HEK293 (cell line): ENCODE measurements at regions not wholly inside any gene's neighbourhood (a gene's known extent, or its start where the extent isn't known, plus 50 kb on each side); places are given as distances from the start of the nearest gene placed in this dataset.

ENCODE experiments used
- CTCF ChIA-PET: fragments of 350-600 bp; formaldehyde crosslinking; extraction: SDS; loops from one replicate; lab custom pipeline; 2021; ENCODE audit warnings: antibody characterized with exemption; lab: Yijun Ruan, JAX
- POLR2A ChIA-PET: fragments of 300-600 bp; formaldehyde crosslinking; extraction: SDS; loops from one replicate; lab custom pipeline; 2020; ENCODE audit warnings: antibody characterized with exemption, inconsistent platforms; lab: Yijun Ruan, JAX
- H3K27ac ChIP-seq: fragments of 200-500 bp; sonication (Bioruptor generic); 2 replicates; pipeline ENCODE4 v1.5.1; 2014; ENCODE audit warnings: low read depth, low read length, control low read depth, inconsistent platforms; ENCODE audit errors: extremely low read depth
- H3K36me3 ChIP-seq, 2 experiments: fragments of 200-500 bp in 1 of 2; sonication (Bioruptor generic) in 1 of 2; 1 replicate in 1 of 2; 2 replicates in 1 of 2; pipeline ENCODE4 v1.5.1; 2014 to 2017; ENCODE audit warnings: inconsistent platforms in 2 of 2, low read length in 2 of 2; ENCODE audit not compliant: control insufficient read depth in 2 of 2, insufficient read depth in 1 of 2
- H3K4me1 ChIP-seq: fragments of 200-500 bp; sonication (Bioruptor generic); 2 replicates; pipeline ENCODE4 v1.5.1; 2014; ENCODE audit warnings: mild to moderate bottlenecking, low read length, inconsistent platforms; ENCODE audit not compliant: control insufficient read depth, insufficient read depth
- H3K4me3 ChIP-seq: 2 replicates; pipeline ENCODE4 v1.5.1; 2011; ENCODE audit warnings: low read depth, mild to moderate bottlenecking, control low read depth, low read length, moderate library complexity
- H3K9me3 ChIP-seq: fragments of 200-500 bp; sonication (Bioruptor generic); 2 replicates; pipeline ENCODE4 v1.5.1; 2014; ENCODE audit warnings: low read depth, low read length, inconsistent platforms; ENCODE audit not compliant: control insufficient read depth, insufficient read depth
- BCL11A ChIP-seq: fragments of 450-650 bp; formaldehyde crosslinking; IDR thresholded peaks from 2 replicates; pipeline ENCODE4 v1.5.1; 2016; ENCODE audit warnings: low read depth, missing biosample characterization, missing genetic modification characterization
- HOXD13 ChIP-seq: sonication (generic); formaldehyde crosslinking; IDR thresholded peaks from 2 replicates; pipeline ENCODE4 v1.8.0; 2022; ENCODE audit warnings: missing genetic modification reagents, borderline replicate concordance
- KLF17 ChIP-seq: fragments of 450-650 bp; formaldehyde crosslinking; IDR thresholded peaks from 2 replicates; pipeline ENCODE4 v1.5.1; 2016; ENCODE audit warnings: missing biosample characterization, missing genetic modification characterization
- REST ChIP-seq: fragments of 450-650 bp; formaldehyde crosslinking; IDR thresholded peaks from 2 replicates; pipeline ENCODE4 v1.5.1; 2016; ENCODE audit warnings: missing biosample characterization, missing genetic modification characterization
- ZBTB21 ChIP-seq: fragments of 450-650 bp; formaldehyde crosslinking; IDR thresholded peaks from 2 replicates; pipeline ENCODE4 v1.5.1; 2017; ENCODE audit warnings: missing biosample characterization, missing genetic modification characterization
- ZEB2 ChIP-seq: fragments of 450-650 bp; formaldehyde crosslinking; IDR thresholded peaks from 2 replicates; pipeline ENCODE4 v1.5.1; 2016; ENCODE audit warnings: missing biosample characterization, missing genetic modification characterization
- ZNF16 ChIP-seq: fragments of 450-650 bp; formaldehyde crosslinking; IDR thresholded peaks from 2 replicates; pipeline ENCODE4 v1.5.1; 2016; ENCODE audit warnings: low read depth, missing biosample characterization, missing genetic modification characterization
- ZNF274 ChIP-seq, 2 experiments: fragments of 200-500 bp in 1 of 2; fragments of 450-650 bp in 1 of 2; sonication (Bioruptor generic) in 1 of 2; formaldehyde crosslinking in 1 of 2; IDR thresholded peaks; 2 replicates each; pipeline versions ENCODE4 v1.5.1 to v1.6.1; 2014 to 2016; ENCODE audit warnings: borderline replicate concordance in 1 of 2, inconsistent platforms in 1 of 2, low read length in 1 of 2, missing biosample characterization in 1 of 2, missing genetic modification characterization in 1 of 2
- ZNF280D ChIP-seq: fragments of 450-650 bp; formaldehyde crosslinking; IDR thresholded peaks from 2 replicates; pipeline ENCODE4 v1.5.1; 2016; ENCODE audit warnings: missing biosample characterization, missing genetic modification characterization
- ZNF324 ChIP-seq: fragments of 450-650 bp; formaldehyde crosslinking; IDR thresholded peaks from 2 replicates; pipeline ENCODE4 v1.5.1; 2016; ENCODE audit warnings: missing biosample characterization, missing genetic modification characterization
- ZNF416 ChIP-seq: fragments of 450-650 bp; formaldehyde crosslinking; IDR thresholded peaks from 2 replicates; pipeline ENCODE4 v1.5.1; 2016; ENCODE audit warnings: missing biosample characterization, missing genetic modification characterization

- Histone ChIP-seq H3K36me3 (no peaks in the 10 kb centered on the region), H3K4me1 (no peaks in the 10 kb centered on the region), H3K4me3 (no peak overlapping the region), H3K27ac (no peak overlapping the region), H3K9me3 (no peaks in the 10 kb centered on the region)
- CTCF ChIA-PET, result no interaction called here
- POLR2A ChIA-PET, result no interaction called here
- TF ChIP-seq ZEB2 (tag by site-specific recombination), result no peak
- no peak for TF ChIP-seq ZNF416 (tag by site-specific recombination)
These were observed 465.7 kb downstream of the TBC1D4 start for GRCh38 chr13:75016225-75016624.

- H3K4me1 ChIP-seq, result no peaks in the 10 kb centered on the region
- ChIA-PET POLR2A (no interaction called here), CTCF (interaction anchor here (1.0 kb wide), 1 partner anchor 206 kb away, joined by 3 read pairs; no protein-coding TSS in a partner anchor)
- no peak overlapping the region for H3K4me3 ChIP-seq
- no peaks in the 10 kb centered on the region for H3K36me3 ChIP-seq
- no peaks in the 10 kb centered on the region for H3K9me3 ChIP-seq
- TF ChIP-seq ZNF280D (tag by site-specific recombination), result no peak
- TF ChIP-seq HOXD13, result no peak
- TF ChIP-seq REST (tag by site-specific recombination), result no peak
- no peak for TF ChIP-seq ZNF274 (IDR thresholded peaks at IDR 0.05; ENCODE audit: low read length)
- no peak for TF ChIP-seq ZNF274 (tag by site-specific recombination; IDR thresholded peaks at IDR 0.05; ENCODE audit: borderline replicate concordance)
- H3K27ac ChIP-seq, result no peak overlapping the region
These were observed 468.2 kb downstream of the TBC1D4 start for GRCh38 chr13:75013818-75014217.

- TF ChIP-seq KLF17 (tag by site-specific recombination), result no peak
- TF ChIP-seq ZBTB21 (tag by site-specific recombination), result no peak
- no peak for TF ChIP-seq ZNF324 (tag by site-specific recombination)
- TF ChIP-seq BCL11A (tag by site-specific recombination), result no peak
- no peak for TF ChIP-seq ZNF16 (tag by site-specific recombination)
- no peaks in the 10 kb centered on the region for H3K4me1 ChIP-seq
These were observed 471.0 kb downstream of the TBC1D4 start for GRCh38 chr13:75010941-75011340.

More at GRCh38 chr13:75010941-75011340, 471.0 kb downstream of the TBC1D4 start:
- Histone ChIP-seq H3K27ac (no peak overlapping the region), H3K36me3 (no peaks in the 10 kb centered on the region), H3K4me3 (no peak overlapping the region), H3K9me3 (no peaks in the 10 kb centered on the region)
- ChIA-PET POLR2A (no interaction called here), CTCF (no interaction called here)
